ENCODE measurements at regions not wholly inside any gene's neighbourhood (a gene's known extent, or its start where the extent isn't known, plus 50 kb on each side); places are given as distances from the start of the nearest gene placed in this dataset.

- no peak for DNase-seq
These were observed 152.6 kb downstream of the FAM43A start for GRCh38 chr3:194838236-194838635.

- no peak for DNase-seq
These were observed 155.2 kb downstream of the FAM43A start for GRCh38 chr3:194840661-194841514.

DNA sequence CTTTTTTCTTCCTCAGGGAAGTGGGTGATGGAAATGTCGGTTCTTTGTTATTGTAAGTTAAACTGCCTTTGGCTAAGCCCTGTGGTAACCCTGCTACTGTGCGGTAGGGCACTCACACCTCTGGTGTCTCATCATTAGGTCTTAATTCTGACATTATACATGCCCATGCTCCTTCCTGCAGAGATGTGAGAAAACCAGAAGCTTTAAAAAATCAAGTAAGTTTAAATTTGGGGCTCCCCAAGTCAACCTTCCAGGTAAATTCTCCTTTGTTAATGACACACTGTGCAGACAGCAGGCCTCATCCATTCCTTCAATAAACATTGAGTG is 155.8 kb downstream of the FAM43A start:
- DNase-seq: no peak

DNA sequence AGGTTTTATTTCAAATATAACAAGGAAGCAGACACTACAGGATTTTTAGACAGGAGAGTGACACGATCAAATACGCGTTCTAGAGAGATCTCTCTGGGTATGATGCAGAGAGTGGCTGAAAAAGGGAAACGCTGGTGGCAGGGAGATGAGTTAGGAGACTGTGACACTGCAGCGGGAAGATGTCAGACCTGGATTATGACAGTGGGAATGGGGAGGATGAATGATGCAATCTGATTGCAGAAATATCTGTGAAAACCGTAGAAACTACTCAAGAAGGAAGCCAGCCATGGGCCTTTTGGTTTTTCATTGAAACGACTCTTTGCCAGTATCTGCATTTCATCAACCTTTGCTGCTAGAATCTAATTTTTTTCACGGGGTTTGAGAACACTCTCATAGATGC is 157.9 kb downstream of the FAM43A start:
- DNase-seq: no peak

- no peak for DNase-seq
These were observed 158.4 kb downstream of the FAM43A start for GRCh38 chr3:194844046-194844445.

DNA sequence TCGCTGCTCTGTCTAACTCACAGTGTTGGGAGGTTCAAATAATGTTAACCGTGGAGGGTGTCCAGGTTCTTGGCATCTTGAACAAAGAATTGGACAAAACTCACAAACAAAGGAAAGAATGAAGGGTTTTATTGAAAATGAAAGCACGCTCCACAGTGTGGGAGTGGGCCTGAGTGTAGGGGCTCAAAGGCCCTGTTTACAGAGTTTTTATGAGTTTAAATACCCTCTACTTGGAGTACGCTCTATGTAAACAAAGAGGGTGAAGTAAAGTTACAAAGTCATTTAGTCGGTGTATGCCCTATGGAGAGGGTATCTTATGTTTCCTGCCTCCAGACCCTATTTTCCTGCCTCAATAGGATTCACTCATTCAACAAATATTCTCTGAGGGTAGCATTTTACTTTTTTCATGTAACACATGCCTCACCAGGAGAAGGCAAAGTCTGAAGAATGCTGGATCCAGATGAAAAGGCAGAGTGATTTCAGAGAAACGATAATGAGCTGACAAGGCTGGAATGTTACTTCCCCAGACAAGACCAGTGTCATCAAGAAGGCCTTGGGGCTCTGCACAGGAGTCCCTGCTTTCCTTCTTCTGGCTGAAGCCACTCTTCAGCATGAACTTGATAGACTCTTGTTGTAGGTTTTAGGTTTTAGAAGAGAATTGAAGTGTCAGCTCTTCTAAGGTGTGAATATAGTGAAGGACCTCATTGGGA is 163.6 kb downstream of the FAM43A start:
- no peak for DNase-seq

- no peak for DNase-seq
These were observed 165.6 kb downstream of the FAM43A start for GRCh38 chr3:194851254-194851653.

- DNase-seq: no peak
These were observed 166.3 kb downstream of the FAM43A start for GRCh38 chr3:194851941-194852340.

- DNase-seq: no peak
These were observed 166.7 kb downstream of the FAM43A start for GRCh38 chr3:194852345-194852744.

DNA sequence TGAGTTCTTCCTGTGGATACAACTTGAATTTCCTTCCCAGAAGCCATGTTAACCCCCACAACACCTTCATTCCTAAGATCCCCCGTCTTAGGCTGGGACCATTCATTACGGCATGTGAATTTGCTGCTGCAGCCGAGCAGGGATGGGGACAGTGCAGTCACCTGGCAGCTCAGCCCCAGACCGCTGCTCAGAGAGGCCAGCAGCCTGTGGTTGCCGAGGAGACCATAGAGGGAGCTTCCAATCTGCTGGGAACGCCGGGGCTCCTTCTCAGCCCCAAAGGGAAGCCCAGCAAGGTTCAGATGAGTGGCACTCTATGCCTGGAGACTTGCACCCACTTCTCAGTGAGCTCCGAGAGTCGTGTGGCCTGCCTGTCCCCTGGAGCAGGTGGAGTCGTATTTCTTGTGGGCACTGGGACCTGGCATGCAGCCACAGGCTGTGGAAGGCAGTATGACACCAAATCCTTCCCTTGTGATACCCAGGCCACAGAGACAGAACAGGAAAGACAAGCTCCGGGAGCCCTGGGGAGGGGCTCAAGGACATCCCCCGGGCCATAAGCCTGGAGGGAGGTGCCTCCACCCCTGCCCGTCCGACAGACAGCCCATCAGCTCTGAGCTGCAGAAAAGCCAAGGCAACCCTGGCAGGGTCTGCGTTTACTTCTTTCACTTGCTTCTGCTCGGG is 167.3 kb downstream of the FAM43A start:
- DNase-seq: no peak

GRCh38 chr3:194854206-194854605 is 168.5 kb downstream of the FAM43A start:
- no peak for DNase-seq

- no peak for DNase-seq
These were observed 169.1 kb downstream of the FAM43A start for GRCh38 chr3:194854659-194855390.

DNA sequence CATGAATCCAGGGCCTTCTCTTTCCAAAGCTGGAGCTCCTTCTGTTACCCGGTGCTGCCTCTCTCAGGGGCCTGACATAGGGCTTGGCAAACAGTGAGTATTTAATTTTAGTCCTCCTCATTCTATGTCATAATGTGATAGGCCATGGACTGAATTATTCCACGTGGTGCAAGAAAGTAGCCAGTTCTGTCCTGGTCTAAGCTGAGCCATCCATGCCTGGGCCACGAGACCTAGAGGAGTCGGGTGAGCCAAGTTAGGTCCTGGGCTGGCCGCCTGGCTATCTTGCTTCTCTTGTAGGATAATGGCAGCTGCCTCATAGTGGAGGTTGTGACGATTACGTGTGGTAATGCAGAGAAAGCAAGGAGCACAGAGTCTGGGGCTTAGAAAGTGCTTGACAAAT is 170.6 kb downstream of the FAM43A start:
- DNase-seq: no peak

DNA sequence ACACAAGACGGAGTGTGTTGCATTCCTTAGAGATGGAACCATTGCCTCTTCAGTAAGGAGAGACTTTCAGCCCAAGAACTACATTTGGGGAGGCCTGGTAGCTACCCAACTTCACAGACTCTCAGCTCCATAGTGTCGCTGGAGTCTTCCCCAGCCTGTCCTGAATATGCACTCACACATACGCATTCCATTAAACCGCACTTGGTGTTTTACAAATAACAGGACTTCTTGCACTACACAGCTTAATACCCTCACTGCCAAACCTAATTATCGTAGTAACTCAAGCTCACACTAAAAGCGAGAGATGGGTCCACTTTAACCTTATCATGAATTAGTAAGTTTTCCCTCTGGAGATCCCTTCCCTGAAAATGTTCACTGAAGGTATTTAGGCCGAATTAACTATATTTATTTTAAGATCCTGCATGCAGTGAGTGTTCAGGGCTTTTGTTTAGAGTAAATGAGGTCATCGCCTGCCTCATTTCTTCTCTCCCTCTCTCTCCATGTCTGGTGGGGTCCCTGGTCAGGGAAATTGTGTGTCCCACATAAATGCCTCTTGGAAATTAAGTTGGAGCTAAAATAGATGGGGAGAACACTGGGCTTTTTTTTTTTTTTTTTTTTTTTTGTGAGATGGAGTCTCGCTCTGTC is 171.9 kb downstream of the FAM43A start:
- DNase-seq: no peak

GRCh38 chr3:194858382-194858781 is 172.7 kb downstream of the FAM43A start:
- DNase-seq: no peak

GRCh38 chr3:194860725-194861124 is 175.0 kb downstream of the FAM43A start:
- no peak for DNase-seq

DNA sequence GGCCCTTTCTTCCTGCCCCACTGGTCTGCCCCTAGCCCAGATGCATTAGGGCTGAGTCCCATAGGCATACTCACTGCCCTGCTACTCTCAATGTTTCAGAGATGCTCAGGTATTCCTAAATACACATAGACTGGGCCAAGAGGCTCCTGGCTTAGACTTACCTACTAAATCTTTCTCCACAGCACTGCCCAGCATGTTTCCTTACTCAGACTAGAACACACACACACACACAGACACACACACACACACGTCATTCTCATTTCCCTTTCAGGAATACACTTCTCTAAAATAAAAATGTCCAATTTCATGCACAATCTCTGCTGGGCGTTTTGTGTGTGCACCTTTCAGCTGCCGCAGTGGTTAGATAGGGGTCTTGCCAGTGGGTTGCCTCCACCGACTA is 175.7 kb downstream of the FAM43A start:
- no peak for DNase-seq

- no peak for DNase-seq
These were observed 179.4 kb downstream of the FAM43A start for GRCh38 chr3:194865061-194865460.

- DNase-seq: no peak
These were observed 179.9 kb downstream of the FAM43A start for GRCh38 chr3:194865615-194866014.

DNA sequence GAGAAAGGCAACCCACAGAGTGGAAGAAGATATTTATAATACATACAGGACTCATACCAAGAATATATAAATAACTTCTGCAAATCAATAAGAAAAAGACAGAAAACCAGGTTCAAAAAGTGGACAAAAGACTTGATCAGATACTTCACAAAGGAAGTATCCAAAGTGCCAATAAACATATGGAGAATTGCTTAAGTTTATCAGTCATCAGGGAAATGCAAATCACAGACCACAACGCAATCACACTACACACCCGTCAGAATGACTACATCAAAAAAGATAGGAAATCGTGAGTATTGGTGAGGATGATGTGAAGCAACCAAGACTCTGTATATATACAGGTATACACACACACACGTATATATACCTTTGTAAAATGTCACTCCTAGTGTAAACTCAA is 180.6 kb downstream of the FAM43A start:
- no peak for DNase-seq

DNA sequence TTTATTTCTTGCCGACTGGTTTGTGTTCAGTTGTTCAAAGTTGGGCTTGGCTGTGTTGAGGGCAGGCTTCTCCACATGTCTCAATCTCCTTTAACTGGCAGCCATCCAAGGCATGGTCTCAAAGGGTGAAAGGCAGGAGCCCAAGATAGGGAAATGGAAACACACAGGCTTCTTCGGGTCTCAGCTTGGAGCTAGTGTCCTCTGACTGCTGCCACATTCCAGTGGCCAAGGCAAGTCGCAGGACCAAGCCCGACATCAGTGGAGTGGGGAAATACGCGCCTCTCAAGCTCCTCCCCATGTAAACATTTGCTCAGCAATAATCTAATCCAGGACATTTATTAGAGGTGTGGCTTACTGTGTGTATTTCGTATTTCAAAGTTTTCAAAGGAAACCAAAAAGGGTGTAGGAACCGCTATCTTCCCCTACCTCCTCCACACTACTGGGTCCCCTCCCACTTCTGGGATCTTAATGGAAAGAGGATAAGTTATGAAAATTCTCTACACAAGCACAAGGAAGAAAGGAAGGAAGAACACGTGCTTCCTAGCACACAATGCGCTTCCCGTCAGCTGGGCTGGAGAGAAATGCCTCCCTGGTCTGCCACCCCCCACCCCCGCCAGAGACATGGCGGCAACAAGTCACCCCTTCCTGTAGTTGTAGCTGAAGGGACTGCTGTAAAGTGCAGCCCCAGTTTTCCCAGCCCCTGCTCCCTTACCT is 181.7 kb downstream of the FAM43A start:
- DNase-seq: no peak

- no peak for DNase-seq
These were observed 183.1 kb downstream of the FAM43A start for GRCh38 chr3:194868831-194869230.

All from NCI-H524 treated with DMSO at 0.1 percent for 48 hours (cell line).